PFSK-1 (cell line): ENCODE measurements at regions not wholly inside any gene's neighbourhood (a gene's known extent, or its start where the extent isn't known, plus 50 kb on each side); places are given as distances from the start of the nearest gene placed in this dataset.

ENCODE experiments used
- FOXP2 ChIP-seq: optimal IDR thresholded peaks from 2 replicates; pipeline ENCODE3; 2011; ENCODE audit warnings: borderline replicate concordance, control low read depth, inconsistent platforms; ENCODE audit not compliant: insufficient read depth; ENCODE audit errors: extremely low read length, extremely low read depth
- POLR2AphosphoS5 ChIP-seq: IDR thresholded peaks from 2 replicates; pipeline ENCODE4 v1.6.1; 2012; ENCODE audit warnings: low read depth, mild to moderate bottlenecking, control low read depth, low read length, moderate library complexity
- REST ChIP-seq, 2 experiments: IDR thresholded peaks; 2 replicates each; pipeline versions ENCODE4 v1.6.1 to v1.8.0; 2011 to 2012; ENCODE audit warnings: low read depth in 2 of 2, low read length in 2 of 2, control low read depth in 1 of 2, inconsistent platforms in 1 of 2, mild to moderate bottlenecking in 1 of 2, moderate library complexity in 1 of 2; ENCODE audit not compliant: insufficient read depth in 1 of 2
- SIN3A ChIP-seq: IDR thresholded peaks from 2 replicates; pipeline ENCODE4 v1.6.1; 2012; ENCODE audit warnings: mild to moderate bottlenecking, low read length, moderate library complexity, borderline replicate concordance; ENCODE audit not compliant: insufficient read depth
- TAF1 ChIP-seq: IDR thresholded peaks from 2 replicates; pipeline ENCODE4 v1.6.1; 2012; ENCODE audit warnings: low read length, control low read depth, borderline replicate concordance; ENCODE audit not compliant: insufficient read depth

- TF ChIP-seq TAF1: no peak
- TF ChIP-seq REST (IDR thresholded peaks at IDR 0.05; ENCODE audit: insufficient read depth in 1 of 2, low read depth in 2 of 2, low read length in 2 of 2): no peak
- no peak for TF ChIP-seq POLR2AphosphoS5
- TF ChIP-seq FOXP2: no peak
- TF ChIP-seq SIN3A: no peak
Observed at GRCh38 chr2:134136731-134137130, 117.1 kb upstream of the MGAT5 start.

- TF ChIP-seq FOXP2: no peak
- no peak for TF ChIP-seq POLR2AphosphoS5
- TF ChIP-seq TAF1: no peak
- no peak for TF ChIP-seq REST (IDR thresholded peaks at IDR 0.05; ENCODE audit: insufficient read depth in 1 of 2, low read depth in 2 of 2, low read length in 2 of 2)
- TF ChIP-seq SIN3A: no peak
Observed at GRCh38 chr2:134137182-134137611, 116.7 kb upstream of the MGAT5 start.

- TF ChIP-seq FOXP2: no peak
- no peak for TF ChIP-seq POLR2AphosphoS5
- no peak for TF ChIP-seq SIN3A
- TF ChIP-seq REST (IDR thresholded peaks at IDR 0.05; ENCODE audit: insufficient read depth in 1 of 2, low read depth in 2 of 2, low read length in 2 of 2): no peak
Observed at GRCh38 chr2:134138115-134138514, 115.8 kb upstream of the MGAT5 start.

- no peak for TF ChIP-seq TAF1
- TF ChIP-seq FOXP2: no peak
- no peak for TF ChIP-seq POLR2AphosphoS5
- no peak for TF ChIP-seq REST (IDR thresholded peaks at IDR 0.05; ENCODE audit: insufficient read depth in 1 of 2, low read depth in 2 of 2, low read length in 2 of 2)
- no peak for TF ChIP-seq SIN3A
Observed at GRCh38 chr2:134139611-134140010, 114.3 kb upstream of the MGAT5 start.

- TF ChIP-seq TAF1: no peak
- TF ChIP-seq POLR2AphosphoS5: no peak
- no peak for TF ChIP-seq REST (IDR thresholded peaks at IDR 0.05; ENCODE audit: insufficient read depth in 1 of 2, low read depth in 2 of 2, low read length in 2 of 2)
- TF ChIP-seq FOXP2: no peak
- no peak for TF ChIP-seq SIN3A
Observed at GRCh38 chr2:134140251-134140661, 113.6 kb upstream of the MGAT5 start.
